PC-9 (cell line): ENCODE measurements at regions not wholly inside any gene's neighbourhood (a gene's known extent, or its start where the extent isn't known, plus 50 kb on each side); places are given as distances from the start of the nearest gene placed in this dataset.
"Not testable (repeated sequence)": the region's sequence is repeated elsewhere in the genome, so short reads cannot be mapped to it uniquely, and the experiment has no call there.

Source experiments
- EZH2 ChIP-seq: fragments of 200-600 bp; sonication (generic); IDR thresholded peaks from 2 replicates; pipeline ENCODE4 v1.8.0; 2017; ENCODE audit warnings: antibody characterized with exemption, low read depth
- TF ChIP-seq, protein P1 (sequence below): fragments of 200-600 bp; sonication (generic); conservative IDR thresholded peaks from 2 replicates; pipeline ENCODE4 v1.6.1; 2017; ENCODE audit warnings: mixed run types, antibody characterized with exemption, mild to moderate bottlenecking, moderate library complexity

DNA sequence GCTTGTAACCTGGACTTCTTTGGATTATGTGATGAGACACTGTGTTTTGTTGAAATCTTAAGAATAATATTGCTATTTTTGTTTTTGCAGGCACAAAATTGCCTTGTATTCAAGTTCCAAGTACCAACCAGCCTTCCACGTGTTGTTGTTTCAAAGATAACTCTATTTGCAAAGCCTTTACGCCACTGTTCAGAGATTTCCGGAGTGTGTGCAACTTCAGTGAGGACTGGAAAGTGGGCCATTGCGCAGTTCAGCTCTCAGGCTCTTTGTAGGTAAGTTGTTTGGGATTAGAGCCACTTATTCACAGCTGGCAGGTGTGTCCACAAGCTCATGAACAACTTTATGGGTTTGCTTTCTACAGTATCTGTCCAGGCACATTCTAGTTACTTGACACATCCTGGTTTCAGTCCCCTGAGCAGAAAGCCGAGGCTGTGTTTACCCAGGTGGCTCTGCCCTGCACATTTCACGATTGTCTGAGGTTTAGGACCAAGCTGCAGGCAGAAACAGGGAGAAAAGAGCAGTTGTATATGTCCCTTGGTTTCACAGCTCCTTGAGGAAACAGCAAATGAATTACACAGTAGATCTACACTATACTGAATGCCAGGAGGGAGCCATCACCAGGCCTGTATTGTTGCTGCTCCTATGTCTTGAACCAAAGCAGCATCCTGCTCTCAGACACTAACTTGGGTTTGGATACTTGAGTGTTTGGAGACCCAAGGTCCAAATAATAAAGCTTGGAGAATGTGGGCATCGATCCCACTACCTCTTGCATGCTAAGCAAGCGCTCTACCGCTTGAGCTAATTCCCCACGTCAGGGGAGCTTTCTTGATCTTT is 136.1 kb upstream of the ZNF322 start:
- TF ChIP-seq EZH2: not testable (repeated sequence)
- TF ChIP-seq, protein P1, sequence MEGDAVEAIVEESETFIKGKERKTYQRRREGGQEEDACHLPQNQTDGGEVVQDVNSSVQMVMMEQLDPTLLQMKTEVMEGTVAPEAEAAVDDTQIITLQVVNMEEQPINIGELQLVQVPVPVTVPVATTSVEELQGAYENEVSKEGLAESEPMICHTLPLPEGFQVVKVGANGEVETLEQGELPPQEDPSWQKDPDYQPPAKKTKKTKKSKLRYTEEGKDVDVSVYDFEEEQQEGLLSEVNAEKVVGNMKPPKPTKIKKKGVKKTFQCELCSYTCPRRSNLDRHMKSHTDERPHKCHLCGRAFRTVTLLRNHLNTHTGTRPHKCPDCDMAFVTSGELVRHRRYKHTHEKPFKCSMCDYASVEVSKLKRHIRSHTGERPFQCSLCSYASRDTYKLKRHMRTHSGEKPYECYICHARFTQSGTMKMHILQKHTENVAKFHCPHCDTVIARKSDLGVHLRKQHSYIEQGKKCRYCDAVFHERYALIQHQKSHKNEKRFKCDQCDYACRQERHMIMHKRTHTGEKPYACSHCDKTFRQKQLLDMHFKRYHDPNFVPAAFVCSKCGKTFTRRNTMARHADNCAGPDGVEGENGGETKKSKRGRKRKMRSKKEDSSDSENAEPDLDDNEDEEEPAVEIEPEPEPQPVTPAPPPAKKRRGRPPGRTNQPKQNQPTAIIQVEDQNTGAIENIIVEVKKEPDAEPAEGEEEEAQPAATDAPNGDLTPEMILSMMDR: not testable (repeated sequence)
